Cardiac muscle cell (in vitro differentiated cells and primary cell): ENCODE measurements at regions not wholly inside any gene's neighbourhood (a gene's known extent, or its start where the extent isn't known, plus 50 kb on each side); places are given as distances from the start of the nearest gene placed in this dataset.

ENCODE experiments used
- DNase-seq, 2 donors: peaks; one replicate each; pipeline versions ENCODE4 v3.0.0 to v3.0.0-alpha.2; 2010 to 2017; ENCODE audit warnings: low read depth in 1 of 2, low spot score in 1 of 2
- H3K27ac ChIP-seq: fragments of 200-600 bp; sonication (generic); 2 replicates; pipeline ENCODE4 v1.5.1; 2016
- H3K27me3 ChIP-seq: fragments of 200-600 bp; sonication (generic); 2 replicates; pipeline ENCODE4 v1.6.0; 2016; ENCODE audit warnings: control low read depth
- H3K36me3 ChIP-seq: fragments of 200-600 bp; sonication (generic); 2 replicates; pipeline ENCODE4 v1.5.1; 2016; ENCODE audit warnings: control low read depth
- H3K4me1 ChIP-seq: fragments of 200-600 bp; sonication (generic); 2 replicates; pipeline ENCODE4 v1.8.1; 2017; ENCODE audit warnings: low read depth, mild to moderate bottlenecking, mixed run types
- H3K4me3 ChIP-seq: fragments of 200-600 bp; sonication (generic); 2 replicates; pipeline ENCODE4 v1.5.1; 2016; ENCODE audit warnings: mild to moderate bottlenecking
- H3K9me3 ChIP-seq: fragments of 200-600 bp; sonication (generic); 2 replicates; pipeline ENCODE4 v1.5.1; 2017; ENCODE audit warnings: low read depth, mild to moderate bottlenecking, control low read depth
- CTCF ChIP-seq: IDR thresholded peaks from 2 replicates; pipeline ENCODE4 v1.5.1; 2012; ENCODE audit warnings: low read depth, mild to moderate bottlenecking, low read length

DNA sequence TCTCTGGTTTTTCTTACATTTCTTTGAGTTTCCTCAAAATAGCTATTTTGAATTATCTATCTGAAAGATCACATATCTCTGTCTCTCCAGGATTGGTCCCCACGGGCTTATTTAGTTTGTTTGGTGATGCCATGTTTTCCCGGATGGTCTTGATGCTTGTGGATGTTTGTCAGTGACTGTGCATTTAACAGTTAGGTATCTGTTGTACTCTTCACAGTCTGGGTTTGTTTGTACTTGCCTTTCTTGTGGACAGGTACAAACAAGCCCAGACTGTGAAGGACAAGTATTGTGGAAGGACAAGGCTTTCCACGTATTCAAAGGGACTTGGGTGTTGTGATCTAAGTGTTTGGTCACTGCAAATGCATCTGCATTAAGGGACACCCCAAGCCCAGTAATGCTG is 49.9 kb upstream of the TOP1 start:
- Histone ChIP-seq H3K4me3 (no peak overlapping the region), H3K4me1 (no peaks in the 10 kb centered on the region), H3K9me3 (no peaks in the 10 kb centered on the region), H3K36me3 (no peaks in the 10 kb centered on the region), H3K27ac (no peak overlapping the region), H3K27me3 (no peaks in the 10 kb centered on the region)
- TF ChIP-seq CTCF, result no peak
- no peak for DNase-seq
